ENCODE measurements at regions not wholly inside any gene's neighbourhood (a gene's known extent, or its start where the extent isn't known, plus 50 kb on each side); places are given as distances from the start of the nearest gene placed in this dataset.
A peak's percentile ranks its signal among the peaks of the same experiment; 100 is the strongest.

GRCh38 chr1:114310695-114311271 is 157.1 kb upstream of the SYT6 start:
- no peak for DNase-seq

DNA sequence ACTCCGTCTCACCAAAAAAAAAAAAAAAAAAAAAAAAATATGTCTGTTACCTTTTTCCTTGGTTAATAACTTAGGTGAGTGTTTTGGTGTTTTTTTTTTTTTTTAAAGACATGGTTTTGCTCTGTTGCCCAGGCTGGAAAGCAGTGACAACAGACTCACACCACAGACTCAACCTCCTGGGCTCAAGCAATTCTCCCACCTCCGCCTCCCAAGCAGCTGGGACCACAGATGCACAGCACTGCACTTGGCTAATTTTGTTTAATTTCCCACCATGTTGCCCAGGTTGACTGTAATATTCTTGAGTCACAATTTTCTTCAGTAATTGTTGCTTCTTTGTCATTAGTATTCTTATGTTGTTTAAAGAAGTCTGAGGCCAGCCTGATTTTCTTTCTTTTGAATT is 149.2 kb upstream of the SYT6 start:
- no peak for DNase-seq

GRCh38 chr1:114299331-114299975 is 145.8 kb upstream of the SYT6 start:
- no peak for DNase-seq

GRCh38 chr1:114298008-114298407 is 144.3 kb upstream of the SYT6 start:
- no peak for DNase-seq

DNA sequence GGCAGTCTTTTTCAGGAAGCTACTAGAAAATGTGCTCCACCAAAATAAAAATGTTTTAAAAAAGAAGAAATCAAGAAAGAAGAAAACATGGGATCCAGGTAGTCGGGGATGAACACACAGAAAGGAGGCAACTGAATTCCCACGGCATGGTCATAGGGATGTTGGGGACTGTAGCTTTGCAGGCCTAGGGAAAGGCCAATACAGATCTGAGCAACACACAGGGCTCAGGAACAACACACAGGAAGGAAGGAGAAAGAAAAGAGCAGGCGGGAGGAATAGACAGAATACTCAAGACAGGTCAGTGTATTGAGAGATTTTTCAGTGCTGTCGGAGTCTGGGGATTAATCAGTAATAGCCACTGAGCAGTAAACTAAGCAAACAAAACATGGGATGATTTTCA is 142.7 kb upstream of the SYT6 start:
- no peak for DNase-seq

- no peak for DNase-seq
Observed at GRCh38 chr1:114295321-114295720, 141.7 kb upstream of the SYT6 start.

- DNase-seq: no peak
Observed at GRCh38 chr1:114292835-114293234, 139.2 kb upstream of the SYT6 start.

- no peak for DNase-seq
Observed at GRCh38 chr1:114292194-114292593, 138.5 kb upstream of the SYT6 start.

DNA sequence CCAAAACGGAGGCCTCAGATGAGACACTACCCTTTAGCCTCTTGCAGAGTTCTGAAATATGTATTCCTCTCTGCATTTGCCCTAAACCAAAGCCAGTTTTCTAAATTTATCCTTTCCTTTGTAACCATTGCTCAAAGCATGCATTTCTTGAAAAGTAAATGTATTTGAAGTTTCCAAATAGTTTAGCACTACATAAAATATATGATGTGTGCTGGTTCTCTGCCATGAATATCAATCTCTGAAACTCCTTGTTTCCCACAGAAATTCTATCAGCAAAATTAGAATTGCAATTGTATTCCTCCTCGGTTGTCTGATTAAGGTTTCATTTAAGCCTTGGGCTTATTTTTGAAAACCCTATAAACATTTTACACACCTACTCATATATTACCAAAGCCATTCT is 137.1 kb upstream of the SYT6 start:
- DNase-seq: no peak

GRCh38 chr1:114290341-114290740 is 136.7 kb upstream of the SYT6 start:
- DNase-seq: no peak

DNA sequence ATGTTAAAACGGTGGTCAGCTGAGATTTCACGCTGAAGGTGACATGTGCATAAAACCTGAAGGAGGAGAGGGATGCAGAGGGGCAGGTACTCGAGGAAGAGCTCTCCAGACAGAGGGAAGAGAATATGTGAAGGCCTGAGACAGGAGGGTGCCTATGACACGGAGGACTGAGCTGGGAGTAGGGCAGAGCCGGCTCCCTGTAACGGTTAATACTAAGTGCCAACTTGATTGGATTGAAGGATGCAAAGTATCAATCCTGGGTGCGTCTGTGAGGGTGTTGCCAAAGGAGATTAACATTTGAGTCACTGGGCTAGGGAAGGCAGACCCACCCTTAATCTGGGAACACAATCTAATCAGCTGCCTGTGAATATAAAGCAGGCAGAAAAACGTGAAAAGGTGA is 136.2 kb upstream of the SYT6 start:
- no peak for DNase-seq

DNA sequence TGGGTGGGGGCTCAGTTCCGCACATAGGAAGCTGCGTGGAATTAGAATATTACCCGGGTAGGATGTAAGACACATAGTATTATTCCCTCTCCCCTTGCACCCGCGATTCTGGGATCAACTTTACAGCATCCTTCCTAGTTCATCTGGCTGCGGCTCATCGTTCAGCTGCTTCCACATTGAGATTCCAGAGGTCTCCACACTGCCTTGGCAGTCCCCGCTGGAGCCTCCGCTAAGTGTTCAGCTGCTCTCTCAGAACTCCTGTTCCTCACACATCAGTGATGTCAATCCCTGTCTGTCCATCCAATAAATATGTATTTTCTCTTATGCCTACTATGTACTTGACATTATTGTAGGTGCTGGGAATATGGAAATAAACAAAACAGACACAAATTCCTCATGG is 135.6 kb upstream of the SYT6 start:
- no peak for DNase-seq

DNA sequence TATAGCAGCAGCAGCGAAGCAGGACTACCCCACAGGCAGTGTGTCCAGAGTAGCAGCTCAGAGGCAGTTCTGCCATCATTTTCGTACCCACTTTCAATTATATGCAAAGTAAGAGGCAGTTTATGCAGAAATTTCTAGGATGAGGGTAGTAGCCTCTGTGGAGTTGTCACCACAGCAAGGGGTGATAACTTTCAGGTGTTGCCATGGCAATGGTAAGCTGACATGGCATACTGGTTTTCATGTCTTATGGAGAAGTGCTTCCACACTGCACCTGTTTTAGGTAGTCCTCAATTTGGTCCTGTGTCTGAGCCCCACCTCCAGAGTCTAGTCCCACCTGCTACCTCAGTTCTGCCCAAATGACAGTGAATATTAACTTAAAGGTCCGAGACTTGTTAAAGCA is 133.3 kb upstream of the SYT6 start:
- DNase-seq: no peak

GRCh38 chr1:114286179-114286578 is 132.5 kb upstream of the SYT6 start:
- DNase-seq: no peak

DNA sequence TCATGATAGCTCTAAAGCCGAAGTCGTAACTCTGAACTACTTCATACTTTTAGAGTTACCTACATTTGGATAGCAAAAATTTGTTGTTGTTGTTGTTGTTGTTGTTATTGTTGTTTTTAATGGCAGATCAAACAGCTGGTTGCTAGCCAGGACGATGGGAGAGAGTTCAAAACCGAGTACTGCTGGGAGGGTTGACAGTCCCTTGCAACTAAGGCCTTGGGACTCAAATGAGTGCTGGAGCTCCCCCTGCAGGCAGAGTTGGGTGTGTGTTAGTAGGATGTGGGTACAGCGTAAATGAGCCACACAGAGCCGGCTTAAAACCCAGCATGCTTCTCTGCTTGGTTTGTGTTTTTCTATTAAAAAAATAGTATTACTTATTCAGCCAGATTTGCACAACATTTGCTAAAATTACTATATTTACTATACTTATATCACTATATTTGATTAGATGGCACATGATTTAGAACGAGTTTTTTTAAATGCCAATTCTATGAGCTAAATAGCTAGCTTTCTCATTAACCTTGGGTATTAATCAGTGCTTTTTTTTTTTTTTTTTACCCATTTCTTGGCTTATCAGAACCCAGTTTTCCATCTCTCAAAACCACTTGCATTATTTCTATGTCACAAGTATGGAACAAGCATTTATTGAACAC is 129.2 kb upstream of the SYT6 start:
- peak; percentile 84 to 85 for DNase-seq

DNA sequence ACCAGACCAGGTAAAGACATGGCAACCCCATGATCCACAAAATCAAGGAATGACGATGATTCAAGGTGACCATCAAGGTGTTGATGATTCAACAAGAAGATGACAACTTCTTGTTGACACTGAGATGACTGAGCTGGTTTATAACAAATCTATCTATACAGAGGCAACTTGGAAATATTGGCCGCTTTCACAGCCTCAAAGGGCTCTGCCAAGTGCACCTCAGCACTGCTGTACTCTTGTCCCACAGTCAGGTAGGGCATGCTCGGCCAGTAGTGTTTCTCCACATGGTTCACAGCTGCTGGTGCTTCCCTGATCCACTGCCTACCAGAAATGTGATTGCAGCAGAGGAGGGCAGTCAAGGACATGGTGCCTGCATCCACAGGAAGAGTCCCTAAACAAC is 125.2 kb upstream of the SYT6 start:
- DNase-seq: no peak

- DNase-seq: no peak
Observed at GRCh38 chr1:114278430-114278829, 124.8 kb upstream of the SYT6 start.

DNA sequence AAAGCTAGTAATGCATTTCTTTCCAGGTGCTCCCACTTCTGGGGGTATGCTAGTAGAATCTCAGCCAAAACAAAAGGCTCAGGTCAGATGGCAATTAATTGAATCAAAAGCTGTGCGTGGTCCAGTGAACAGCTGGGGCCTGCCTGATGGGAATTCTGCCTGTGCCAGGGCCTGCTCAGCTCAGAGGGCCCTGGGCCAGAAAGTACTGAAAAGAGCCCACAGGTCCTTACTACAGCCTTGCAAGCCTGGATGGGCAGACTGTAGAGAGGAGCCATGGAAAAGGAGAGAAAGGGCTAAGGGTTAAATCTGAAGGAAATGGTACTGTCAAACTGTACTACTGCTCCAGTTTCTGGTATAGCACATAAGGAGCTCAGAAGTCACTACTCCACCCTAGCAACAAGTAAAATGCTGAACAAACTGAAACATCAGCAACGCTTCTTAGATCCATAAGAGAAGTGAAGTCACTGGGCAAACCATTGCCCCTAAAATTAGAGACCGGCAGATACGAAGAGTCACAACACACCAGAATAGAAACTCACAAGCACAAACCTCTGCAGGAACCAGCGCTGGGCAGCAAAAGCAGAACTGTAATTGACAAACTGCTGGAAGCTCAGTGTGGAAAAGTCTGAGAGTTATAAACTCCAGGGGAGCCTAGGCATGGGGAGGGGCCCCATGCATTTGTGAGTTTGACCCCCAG is 121.1 kb upstream of the SYT6 start:
- DNase-seq: no peak

DNA sequence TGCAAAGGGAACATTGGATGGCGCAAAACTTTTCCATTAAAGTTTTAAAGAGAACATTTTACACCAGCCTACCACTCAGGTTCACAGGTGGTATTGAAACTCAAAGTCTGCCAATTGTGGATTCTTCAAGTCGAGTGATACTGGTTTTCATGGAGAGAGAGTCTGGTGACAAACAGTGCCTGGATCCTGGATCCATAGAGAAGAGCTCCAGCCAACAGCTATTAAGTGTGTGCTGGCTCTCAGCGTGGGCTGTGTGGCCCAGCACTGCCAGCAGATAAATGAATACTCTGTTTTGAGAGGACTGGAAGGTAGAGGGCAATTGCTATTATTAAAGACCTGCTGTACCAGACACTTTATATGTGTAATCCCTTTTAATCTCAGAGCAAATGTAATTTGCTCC is 118.9 kb upstream of the SYT6 start:
- DNase-seq: no peak

GRCh38 chr1:114270718-114271117 is 117.0 kb upstream of the SYT6 start:
- no peak for DNase-seq

GRCh38 chr1:114270282-114270681 is 116.6 kb upstream of the SYT6 start:
- no peak for DNase-seq

GRCh38 chr1:114269539-114269938 is 115.9 kb upstream of the SYT6 start:
- no peak for DNase-seq

- no peak for DNase-seq
Observed at GRCh38 chr1:114263343-114263742, 109.7 kb upstream of the SYT6 start.

DNA sequence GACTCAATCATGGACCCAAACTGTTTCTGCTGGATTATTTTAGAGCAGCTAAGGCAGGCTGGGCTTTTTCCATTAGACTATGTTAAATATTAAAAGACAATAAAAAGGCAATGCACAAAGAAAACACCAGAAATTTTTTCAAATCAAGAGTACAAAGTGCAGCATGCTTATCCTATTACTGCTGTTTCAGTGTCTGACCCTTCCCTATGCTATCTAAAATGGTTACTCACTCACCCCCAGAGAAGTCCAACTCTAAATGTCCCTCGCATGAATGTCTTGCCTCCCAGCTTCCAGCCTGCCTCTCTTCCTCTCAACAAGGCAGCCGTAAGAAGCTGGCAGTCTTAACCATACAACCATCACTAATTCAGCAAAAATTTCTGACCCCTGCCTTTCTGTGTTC is 108.7 kb upstream of the SYT6 start:
- DNase-seq: no peak
